Stimulated activated CD4-positive, alpha-beta T cell treated with anti-CD3 and anti-CD28 coated beads, Interleukin-12 subunit alpha, Interleukin-12 subunit beta, amount 100 ng/mL, for 48 hours (primary cell): ENCODE measurements at regions not wholly inside any gene's neighbourhood (a gene's known extent, or its start where the extent isn't known, plus 50 kb on each side); places are given as distances from the start of the nearest gene placed in this dataset.
"Not testable (repeated sequence)": the region's sequence is repeated elsewhere in the genome, so short reads cannot be mapped to it uniquely, and the experiment has no call there.

ENCODE experiments used
- DNase-seq, 3 donors: peaks; one replicate each; pipeline ENCODE4 v3.0.0-alpha.2; 2020; ENCODE audit warnings: low read depth in 2 of 3, low spot score in 1 of 3

DNA sequence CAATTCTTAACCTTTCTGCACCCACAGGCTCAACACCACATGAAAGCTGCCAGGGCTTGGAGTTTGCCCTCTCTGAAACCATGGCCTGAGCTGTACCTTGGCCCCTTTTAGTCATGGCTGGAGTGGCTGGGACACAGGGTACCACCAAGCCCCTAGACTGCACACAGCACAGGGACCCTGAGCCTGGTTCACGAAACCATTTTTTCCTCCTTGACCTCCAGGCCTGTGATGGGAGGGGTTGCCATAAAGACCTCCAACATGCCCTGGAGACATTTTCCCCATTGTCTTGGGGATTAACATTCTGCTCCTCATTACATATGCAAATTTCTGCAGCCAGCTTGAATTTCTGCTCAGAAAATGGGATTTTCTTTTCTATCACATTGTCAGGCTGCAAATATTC lies 113.4 kb downstream of the XPNPEP1 start:
- DNase-seq: not testable (repeated sequence)

DNA sequence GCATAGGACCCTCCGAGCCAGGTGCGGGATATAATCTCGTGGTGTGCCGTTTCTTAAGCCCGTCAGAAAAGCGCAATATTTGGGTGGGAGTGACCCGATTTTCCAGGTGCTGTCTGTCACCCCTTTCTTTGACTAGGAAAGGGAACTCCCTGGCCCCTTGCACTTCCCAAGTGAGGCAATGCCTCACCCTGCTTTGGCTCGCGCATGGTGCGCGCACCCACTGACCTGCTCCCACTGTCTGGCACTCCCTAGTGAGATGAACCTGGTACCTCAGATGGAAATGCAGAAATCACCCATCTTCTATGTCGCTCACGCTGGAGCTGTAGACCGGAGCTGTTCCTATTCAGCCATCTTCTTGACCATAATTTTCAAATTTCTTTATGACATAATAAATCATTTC lies 122.1 kb downstream of the XPNPEP1 start:
- not testable (repeated sequence) for DNase-seq

DNA sequence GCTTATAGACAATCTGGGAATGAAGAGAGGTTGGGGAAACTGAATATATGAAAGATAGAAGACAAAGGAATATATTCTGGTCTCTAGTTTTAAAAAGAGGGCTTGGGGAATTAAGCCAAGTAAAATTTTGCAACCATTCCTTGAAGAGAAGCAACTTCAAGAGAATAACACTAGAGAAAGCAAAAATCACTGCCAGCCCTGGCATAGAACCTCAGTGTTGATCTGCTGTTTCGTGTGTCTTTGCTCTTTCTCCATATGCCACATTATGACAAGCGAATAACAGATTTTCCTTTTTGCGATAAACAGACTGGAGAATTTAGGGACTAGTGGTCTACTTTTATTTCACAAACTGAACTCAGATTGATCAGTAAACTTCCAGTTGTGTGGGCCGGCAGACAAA lies 132.7 kb downstream of the XPNPEP1 start:
- DNase-seq: no peak

DNA sequence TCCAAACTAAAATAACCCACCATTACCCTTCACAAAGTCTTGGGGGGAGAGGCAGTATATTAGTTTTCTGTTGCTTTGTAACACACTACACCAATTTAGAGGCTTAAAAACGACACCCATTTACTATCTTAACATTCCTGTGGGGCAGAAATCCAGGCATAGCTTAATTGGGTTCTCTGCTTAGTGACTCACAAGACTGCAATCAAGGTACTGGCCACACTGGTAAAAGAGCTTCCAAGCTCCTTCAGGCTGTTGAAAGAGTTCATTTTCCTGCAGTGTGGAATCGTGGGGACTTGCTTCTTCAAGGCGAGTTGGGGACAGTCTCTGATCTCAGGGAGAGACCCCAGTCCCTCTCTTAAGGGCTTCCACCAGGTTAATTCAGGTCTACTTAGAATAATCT lies 139.1 kb downstream of the XPNPEP1 start:
- DNase-seq: no peak

DNA sequence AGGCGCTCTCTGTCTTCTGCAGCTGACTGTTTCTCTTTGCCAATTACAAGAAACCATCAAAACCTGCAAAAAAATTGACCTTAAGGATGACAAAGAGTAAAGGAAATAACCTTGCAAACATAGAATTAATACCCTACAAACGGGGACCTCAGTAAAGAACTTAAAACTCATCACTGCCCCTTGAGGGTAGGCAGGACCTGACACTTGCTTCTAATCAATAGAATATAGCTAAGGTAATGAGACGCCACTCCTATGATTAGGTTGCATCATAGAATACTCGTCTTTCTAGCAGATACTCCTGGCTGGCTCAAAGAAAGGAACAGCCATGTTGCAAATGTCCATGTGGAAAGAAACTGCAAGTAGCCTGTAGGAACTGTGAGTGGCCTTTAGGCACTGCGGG lies 140.0 kb downstream of the XPNPEP1 start:
- no peak for DNase-seq

DNA sequence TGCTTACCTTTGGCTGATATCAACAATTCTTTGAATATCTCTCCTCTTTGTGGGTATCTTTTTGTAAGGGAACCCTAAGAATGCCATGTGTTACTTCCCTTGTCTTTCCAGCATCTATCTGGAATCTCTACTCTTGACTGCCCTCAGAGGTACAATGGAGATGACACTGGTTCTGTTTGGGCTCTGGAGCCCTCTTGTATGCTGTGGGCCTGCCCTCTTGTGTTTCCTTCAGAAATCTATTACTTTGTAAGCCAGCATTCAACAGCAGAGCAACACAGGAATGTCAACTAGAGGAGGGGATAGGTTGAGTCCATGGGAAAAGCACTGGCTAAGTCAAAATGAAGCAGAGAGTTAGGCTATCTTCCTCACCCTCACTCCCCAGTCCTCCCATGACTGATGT lies 142.3 kb downstream of the XPNPEP1 start:
- no peak for DNase-seq

DNA sequence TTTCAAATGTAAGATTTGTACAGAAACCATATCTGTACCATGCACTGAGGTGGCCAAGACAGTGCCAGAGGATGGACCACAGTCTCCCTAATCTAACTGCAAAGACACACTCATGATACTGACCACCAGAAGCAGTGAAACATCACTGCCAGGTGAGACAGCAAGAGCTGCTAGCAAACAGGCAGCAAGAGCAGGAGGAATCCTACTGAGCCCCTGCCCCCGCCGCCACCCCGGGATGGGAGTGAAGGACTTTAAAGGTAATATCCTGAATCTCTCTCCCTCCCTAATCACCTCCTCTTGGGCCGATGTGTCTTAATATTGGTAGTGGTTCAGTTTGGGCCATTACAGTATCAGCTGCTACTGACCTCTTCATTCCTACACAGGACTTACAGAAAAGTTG lies 144.3 kb downstream of the XPNPEP1 start:
- DNase-seq: no peak

DNA sequence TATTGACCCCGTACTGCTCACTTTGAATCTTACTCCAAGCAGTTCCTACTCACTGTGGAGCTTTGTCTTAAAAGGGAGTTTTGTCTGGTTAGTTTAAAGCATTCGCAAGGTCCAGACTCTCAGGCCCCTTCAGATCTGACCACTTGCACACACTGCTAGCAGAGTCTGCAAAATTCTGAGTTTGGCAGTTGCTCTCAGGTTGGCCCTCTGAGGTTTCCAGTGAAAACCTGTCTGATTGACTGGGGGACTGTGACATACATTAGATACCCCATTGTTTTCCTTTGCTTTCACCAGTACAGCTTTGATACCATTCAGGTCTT lies 149.2 kb downstream of the XPNPEP1 start:
- no peak for DNase-seq

DNA sequence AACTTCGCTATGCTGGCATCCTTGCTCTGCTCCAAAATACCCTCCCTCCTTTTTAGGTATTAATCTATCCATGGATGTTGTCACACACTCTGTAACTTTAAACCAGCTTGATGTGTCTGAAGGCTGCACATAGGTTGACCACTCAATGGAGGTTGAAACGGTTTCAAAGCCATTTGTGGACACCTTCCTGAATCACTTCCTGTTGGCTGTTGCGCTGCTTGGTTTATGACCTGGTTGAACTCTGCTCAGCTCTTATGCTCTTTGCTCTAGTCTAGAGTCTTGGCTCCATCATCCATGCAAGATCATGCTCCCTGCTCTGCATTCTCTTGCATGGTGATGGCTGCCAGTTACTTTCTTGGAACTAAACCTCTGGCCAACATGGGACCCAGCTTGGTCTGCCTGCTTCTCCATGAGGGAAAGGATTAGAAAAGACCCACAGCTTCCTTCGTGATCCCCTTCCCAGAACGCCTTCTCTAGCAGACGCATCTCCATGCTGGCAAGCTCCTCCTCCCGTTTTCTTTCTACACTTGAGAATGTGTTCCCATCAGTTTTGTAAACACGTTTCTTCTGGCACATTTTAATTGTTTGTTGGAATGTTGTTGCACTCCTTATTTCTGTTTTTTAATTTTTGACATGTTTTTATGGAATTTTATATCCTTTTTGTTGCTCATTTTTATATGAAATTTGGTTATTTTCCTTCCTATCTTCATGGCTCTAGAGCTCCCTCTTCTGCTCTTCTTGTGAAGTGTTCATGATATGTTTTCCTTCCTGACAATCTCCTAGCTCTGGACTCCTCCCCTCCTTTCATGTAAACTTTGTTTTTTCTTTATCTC lies 149.8 kb downstream of the XPNPEP1 start:
- no peak for DNase-seq

DNA sequence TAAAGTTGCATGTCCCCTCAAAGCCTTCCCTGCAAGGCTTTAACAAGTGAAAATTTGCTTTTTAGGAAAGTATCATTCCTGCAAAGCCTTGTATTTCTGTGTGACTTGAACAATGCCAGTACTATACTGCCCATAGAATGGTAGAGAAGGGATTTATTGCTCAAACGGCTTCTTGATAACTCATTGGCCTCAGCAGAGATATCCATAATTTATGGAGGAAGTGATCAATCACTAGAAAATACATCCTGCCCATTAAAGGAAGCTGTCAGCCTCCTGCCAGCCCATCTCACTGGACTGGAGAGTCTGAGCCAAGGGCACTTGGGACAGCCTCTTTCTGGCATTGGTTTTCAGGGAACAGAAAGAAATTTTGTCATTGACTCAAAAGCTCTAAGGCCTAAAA lies 152.6 kb downstream of the XPNPEP1 start:
- DNase-seq: no peak

DNA sequence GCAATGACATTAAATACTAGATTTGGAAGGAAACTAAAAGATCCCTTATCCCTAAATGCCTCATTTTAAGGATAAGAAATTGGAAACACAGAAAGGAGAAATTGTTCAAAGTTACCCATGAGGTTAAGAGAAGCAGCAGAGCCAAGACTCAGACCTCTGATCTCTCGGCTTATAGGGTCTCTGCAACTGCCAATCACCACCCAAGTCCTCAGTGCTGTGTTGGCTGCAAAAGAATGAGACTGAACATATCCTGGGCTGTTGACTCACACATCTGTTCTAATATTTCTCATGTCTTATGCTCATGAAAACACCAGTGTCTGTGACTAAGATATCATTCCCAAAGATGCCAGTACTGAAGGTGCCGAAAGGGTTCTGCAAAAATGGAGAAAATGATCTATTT lies 153.3 kb downstream of the XPNPEP1 start:
- DNase-seq: no peak

DNA sequence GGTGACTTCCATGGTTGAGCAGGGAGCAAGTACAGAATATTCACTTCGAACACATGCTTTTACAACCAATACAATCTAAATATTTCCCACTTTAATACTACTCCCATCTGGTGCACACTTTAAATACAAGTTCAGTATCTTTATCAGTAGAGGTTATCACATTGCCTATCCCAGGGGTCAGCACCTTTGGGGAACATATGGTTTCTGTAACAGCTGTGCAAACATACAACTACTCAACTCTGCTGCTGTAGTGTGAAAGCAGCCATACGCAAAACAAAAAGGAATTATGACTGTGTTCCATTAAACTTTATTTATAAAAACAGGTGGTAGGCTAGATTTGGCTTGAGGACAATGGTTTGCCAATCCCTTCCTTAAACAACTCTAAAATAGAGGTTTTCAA lies 157.5 kb downstream of the XPNPEP1 start:
- DNase-seq: no peak

DNA sequence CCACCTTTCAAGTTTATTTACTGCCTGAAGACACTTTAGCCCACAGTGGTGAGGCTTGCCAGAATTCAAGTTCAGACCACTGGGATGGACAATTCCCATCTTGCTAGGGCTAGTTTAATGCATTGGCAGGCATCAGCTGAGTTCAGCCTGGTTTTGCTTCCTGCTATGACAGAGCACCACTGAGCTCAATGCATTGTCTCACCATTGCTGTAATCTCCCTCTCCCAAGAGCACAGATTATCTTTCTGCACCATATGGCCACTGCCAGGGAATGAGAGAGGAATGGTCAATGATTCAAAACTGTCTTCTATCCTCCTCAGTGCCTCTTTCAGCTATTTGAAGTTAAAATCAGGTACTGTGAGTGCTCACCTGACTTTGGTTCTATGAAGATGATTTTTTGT lies 160.8 kb downstream of the XPNPEP1 start:
- DNase-seq: no peak

DNA sequence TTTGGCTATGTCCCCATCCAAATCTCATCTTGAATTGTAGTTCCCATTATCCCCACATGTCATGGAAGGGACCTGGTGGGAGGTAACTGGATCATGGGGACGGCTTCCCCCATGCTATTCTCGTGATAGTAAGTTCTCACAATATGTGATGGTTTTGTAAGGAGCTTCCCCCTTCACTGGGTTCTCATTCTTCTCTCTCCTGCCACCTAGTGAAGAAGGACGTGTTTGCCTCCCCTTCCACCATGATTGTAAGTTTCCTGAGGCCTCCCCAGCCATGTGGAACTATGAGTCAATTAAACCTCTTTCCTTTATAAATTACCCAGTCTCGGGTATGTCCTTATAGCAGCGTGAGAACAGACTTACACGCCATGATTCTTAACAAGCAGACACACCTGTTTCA lies 165.6 kb downstream of the XPNPEP1 start:
- DNase-seq: not testable (repeated sequence)

DNA sequence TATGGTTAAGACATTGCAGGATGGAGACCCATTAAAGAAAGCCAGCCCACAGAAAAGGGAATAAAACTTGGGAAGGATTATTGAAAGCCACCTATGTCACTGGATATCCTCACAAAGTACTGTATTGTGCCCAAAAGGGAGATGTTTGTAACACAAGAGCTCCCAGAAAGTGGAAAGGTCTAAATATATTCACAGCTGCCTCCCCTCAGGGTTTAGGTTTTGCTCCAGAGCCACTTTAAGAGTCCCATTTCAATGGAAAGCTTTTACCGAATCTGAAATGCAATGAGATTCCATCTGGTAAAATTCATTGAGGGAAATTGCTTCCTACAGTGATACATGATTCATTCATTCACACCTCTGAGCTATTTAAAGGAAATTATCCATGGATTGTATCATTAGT lies 176.4 kb downstream of the XPNPEP1 start:
- DNase-seq: no peak

DNA sequence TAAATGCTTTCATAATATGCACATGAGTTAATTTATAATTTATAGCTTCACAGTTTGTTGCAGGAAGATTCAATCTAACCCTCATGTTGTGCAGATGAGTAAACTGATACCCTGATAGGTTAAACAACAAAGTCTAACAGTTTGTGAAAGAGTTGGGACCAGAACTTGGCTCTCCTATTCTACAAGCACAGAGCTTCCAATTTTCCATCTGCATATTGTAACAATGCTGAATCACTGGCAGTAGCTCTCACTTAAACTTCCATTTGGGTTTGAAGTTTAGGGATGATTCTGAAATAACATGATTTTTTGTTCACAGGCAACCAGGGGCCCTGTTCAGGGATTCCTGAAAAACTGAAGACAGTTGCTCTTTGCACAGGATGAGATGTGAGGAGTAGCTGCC lies 179.3 kb downstream of the XPNPEP1 start:
- no peak for DNase-seq

DNA sequence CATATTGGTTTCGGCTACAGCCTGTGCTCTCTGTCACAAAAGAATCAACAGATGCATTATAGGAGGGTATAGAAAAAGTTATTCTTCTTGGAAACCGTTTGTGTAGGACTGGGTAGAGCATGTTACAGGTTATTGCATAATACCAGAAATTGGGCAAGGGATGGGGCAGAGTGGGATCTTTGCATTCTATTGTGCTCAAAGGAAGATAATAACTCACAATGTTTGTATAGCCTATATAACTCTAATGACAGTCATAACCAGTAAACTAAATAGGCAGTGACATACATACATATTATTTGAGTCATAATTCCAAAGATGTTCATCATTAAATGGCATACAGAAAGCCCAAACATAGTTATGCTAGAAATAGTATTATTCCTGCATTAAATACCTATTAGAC lies 179.7 kb downstream of the XPNPEP1 start:
- DNase-seq: no peak

DNA sequence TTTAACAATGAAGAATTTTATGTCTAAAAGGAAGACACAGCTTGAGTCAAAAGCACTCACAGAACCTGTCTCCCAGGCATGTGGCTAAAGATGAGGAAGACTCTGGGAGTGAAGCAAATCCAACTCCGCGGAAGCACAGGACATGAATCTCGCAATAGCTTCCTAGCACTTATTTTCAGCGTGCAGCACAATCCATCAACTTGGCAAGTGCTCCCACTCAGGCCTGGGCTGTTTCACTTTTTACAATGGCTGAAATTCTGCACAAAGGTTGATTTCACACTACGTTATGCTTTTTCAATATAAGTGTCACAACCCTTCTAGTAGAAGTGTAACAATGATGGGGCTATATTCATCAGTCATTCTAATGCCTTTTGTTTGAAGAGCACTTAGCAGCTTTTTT lies 180.2 kb downstream of the XPNPEP1 start:
- DNase-seq: no peak

DNA sequence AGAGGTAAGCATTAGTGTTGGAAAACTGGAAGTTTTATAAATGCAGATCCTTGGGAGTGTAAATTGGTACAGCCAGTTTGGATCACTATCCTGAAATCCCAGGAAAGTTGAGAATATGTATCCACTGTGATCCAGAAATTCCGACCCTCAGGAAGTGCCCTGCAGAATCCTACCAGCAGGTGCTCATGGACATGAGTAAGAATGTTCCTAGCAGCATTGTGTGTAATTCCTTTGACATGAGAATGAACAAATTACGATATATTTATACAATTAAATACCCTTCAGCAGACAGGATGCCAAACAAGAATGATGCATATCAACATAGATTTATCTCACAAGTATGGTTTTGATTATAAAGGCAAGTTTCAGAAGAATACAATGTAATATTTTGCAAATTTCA lies 181.6 kb downstream of the XPNPEP1 start:
- DNase-seq: no peak

DNA sequence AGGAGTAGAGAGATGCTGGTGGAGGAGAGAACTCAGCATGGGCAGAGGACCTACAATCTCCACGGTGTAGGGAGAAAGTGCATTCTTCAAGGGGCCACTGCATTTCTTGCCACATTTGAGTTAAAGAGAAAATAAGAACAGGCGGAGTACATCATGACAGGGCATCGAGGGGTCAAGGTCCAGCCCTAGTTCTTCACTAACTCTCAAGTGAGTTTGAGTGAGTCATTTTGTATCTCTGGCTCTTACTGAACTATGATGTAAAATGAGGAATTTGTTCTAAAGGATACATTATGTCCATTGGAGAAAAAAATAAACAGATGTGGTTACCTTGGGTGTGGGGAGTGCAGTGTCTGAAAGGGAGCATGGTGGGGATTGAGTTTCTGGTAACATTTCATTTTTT lies 182.9 kb downstream of the XPNPEP1 start:
- no peak for DNase-seq

DNA sequence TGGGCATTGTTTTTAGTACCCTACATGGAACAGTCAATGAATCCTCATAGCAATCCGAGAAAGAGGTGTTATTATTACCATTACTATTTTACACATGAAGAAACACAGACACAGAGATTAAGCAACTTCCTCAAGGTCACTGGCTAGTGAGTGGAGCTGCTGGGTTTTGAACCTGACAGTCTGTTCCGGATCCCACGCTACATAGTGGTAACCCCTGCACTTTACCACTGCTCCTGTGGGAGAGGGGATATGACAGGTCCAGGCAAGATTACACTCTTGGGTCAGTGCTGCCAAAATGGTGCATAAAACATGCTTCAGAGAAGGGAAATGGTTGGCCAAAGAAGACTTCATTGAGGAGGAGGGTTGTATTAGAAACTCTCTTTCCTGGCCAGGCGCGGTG lies 185.7 kb downstream of the XPNPEP1 start:
- DNase-seq: no peak

DNA sequence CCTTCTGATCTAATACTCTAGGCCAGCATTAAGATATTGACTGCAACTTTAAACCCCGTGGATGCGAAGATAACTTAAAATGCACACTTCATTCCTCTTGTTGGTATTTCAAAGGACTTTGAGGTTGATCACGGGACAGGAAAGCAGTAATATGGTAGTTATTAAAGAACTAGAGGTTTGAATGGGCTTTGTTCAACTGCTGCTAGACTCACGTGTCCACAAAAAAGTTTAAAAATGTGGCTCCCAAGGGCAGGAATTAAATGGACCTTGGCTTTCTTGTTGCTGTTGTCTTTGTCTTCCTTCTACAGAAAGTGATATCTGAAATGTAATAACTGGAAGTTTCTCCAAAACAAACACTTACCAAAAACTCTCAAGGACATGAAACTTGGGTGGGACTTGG lies 186.3 kb downstream of the XPNPEP1 start:
- DNase-seq: no peak

DNA sequence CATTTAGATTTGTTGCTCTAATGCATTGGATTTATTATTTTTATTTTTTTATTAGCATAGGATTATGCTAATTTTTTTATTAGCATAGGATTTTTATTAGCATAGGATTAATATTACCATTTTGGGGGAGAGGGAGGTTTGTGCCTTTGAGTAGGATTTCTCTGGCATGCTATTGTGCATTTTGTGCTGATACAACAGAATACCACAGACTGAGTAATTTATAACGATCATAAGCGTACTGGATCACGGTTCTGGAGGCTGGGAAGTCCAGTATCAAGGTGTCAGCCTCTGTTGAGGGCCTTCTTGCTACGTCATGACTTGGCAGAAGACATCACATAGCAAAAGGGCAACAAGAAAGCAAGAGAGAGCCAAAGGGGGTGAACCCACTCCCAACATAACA lies 187.5 kb downstream of the XPNPEP1 start:
- DNase-seq: no peak
